HG03520 (cell line): ENCODE measurements at regions not wholly inside any gene's neighbourhood (a gene's known extent, or its start where the extent isn't known, plus 50 kb on each side); places are given as distances from the start of the nearest gene placed in this dataset.

Source experiments
- ATAC-seq: cut with Tn5 transposase; IDR thresholded peaks from one replicate; pipeline ENCODE4 v1.9.1; 2021; ENCODE audit warnings: mild to moderate bottlenecking, moderate library complexity; ENCODE audit not compliant: unreplicated experiment

DNA sequence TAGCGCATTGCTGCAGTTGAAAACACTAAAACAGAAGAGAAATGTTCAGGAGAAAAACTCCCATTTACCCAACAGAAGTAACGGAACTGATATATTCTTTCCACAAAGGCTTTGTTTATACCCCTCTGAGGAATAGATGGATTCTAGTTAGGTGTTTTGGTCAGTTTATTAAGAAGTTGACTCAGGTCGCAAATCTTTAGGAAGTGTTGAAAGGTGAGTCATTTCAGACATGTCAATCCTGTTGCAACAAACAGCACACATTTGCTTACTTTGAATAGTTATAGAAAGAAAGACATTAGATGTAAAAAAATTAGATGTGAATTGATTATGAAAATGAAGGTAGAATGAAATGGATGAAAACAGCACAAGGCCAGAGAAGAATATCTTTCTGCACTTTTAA, 941.0 kb downstream of the KCNJ2 start:
- ATAC-seq: no peak

DNA sequence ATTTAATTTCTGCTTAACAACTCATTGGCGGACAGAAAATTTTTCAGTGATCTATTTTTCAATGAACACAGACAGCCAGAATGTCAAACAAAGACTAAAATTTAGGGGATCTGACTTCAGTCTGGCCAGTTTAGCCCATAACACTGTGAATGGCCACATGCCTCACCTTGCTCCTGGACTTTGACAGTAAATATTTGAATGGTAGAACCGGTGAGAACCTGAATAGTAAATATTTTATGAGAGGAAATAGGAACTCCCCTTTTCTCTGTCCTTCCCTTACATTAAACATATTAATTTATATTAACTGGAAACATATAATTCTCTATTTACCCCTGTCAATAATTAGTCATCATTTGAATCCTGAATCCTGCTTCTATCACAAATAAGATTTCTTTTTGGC, 942.1 kb downstream of the KCNJ2 start:
- ATAC-seq: no peak

DNA sequence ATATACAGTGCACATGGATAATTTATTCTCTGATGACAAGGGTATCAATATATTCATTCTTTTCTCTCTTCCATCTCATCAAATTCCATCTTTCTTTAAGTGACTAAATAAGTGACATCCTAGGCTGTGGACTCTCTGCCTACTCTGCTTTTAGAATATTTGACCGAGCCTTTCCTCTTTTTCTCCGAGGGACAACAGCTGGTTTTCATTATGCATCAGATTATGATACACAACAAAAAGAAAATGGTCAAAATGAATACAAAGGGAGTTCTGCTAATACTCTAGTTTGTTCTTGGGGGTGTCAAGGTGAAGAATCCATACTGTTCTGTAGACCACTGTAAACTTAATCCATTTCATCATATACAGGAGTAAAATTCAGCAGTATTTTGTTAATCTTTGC, 942.6 kb downstream of the KCNJ2 start:
- no peak for ATAC-seq

DNA sequence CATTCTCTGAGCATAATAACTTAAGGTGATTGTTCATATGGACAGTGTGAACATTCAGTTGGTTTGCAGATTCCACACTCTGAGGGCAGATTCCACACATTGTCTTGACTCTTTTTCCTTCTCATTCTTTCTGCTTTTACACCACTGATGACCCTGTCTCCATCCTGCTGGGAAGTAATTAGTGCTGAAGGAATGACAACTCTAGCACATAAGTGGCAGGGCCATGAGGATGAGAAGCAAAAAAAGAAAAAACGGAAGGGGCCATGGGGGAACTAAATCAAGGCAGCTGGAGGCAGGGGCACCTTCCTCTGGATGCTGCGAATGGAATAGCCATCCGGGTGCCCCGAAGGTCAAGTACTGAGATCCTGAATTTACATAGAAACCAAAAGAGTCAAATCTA, 944.0 kb downstream of the KCNJ2 start:
- no peak for ATAC-seq

DNA sequence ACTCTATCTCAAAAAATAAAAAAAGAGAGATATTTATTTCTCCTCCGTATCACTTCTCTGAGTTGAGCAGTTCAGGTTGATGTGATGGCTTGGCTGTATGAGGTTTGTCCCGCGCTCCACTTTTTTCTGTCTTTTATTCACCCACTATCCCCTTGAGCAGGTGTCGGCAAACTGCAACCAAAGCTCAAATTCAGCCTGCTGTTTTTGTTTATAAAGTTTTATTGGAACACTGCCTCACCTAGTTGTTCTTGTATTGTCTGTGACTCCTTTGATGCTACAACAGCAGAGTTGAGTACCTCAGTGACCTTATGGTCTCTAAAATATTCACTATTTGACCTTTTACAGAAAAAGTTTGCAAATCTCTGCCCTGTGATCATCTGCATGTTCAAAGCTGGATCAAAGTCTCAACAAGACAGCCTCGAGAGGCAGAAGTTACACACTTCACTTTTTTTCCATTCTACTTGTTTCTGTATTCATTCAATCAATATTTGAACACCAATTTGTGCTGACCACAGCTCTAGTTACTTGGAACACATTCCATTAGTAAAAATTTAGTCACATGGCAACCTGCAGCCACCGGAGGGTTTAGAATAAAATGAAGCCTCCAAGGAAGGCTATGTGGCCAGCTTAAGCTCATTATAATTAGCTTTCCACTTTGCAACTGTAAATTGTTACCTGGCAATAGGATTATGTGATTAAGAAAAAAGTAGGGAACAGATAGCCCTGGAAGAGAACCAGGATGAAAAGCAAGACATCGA, 945.8 kb downstream of the KCNJ2 start:
- ATAC-seq: no peak

DNA sequence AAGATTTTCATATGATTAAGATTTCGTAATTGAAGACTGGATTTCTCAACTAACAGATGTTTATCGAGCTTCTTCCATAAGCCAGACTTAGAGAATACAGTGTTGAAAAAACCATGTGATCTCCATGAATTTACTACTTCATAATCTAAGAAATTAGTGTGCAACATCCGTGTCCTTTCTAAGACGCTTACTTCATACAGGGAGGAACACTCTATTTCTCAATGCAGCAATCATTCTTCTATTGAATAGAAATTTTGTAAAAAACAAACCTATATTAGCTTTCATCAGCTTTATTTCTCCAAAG, 946.3 kb downstream of the KCNJ2 start:
- no peak for ATAC-seq

DNA sequence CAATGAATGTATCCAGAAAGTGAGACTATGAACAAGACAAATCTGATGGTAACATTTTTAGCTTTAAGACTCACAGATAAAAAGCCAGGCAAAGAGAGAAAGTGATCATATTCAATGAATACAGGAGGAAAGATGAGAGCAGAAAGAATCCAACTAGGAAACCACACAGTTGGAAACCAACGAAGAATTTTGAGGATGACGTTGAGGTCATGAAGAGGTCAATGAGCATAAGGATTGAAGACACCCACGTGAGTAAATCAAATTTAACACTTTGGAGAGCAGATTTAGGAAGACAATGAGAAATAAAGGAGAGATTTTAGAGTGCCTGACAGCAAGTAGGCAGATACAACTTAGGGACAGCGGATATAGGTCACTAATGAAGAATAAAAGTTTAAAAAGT, 948.1 kb downstream of the KCNJ2 start:
- no peak for ATAC-seq

DNA sequence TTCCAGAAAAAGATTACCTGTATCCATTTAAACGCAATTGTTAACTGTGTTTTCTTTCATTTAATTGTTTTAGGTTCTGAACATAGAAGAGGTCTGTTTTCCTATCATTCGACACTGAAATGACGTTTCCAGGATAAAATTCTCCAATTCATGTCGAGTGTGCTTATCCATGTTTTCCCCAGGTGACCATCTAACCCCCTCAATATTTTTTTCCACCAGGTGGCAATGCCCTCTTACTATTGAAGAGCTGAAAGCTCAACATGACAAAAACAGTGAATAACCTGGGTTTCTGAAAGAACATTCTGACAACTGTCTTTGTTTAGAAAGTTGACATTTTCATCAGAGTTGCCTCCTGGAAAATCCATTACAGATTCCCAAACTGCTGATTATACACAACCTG, 948.7 kb downstream of the KCNJ2 start:
- no peak for ATAC-seq

DNA sequence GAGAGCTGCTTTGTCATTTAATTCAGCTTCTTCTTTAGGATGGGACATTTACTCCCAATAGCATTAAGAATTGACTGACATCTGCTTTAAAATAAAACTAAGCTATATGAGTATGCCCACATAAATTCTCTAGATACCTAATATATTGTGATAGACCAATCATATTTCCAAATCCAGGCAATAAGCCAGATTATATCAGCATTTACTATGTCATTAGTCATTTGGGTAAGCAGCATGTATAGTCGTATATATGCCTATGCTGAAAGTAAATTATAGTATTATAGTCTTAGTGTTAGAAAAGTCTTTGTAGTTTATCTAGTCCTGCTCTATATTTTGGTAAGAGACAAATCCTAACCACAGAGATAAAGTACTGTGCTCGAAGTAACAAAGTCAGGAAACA, 958.1 kb downstream of the KCNJ2 start:
- no peak for ATAC-seq

DNA sequence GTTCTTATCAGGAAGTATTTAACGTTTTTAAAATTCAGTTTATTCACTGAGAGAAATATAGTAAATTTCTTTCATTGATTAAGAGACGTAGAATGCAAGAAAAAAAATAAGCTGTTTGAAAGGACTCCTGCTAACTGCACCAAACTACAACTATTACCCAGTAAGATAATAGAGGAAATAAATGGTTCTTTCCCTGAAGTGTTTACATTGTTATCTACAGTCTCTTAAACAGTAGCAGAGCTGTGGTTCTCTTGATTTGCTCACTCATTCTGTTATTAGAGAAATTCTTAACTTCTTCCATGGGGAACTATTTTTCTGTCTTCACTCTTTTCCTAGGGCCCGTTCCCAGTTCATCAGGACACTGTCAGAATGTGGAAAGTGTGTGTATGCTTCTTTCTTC, 973.0 kb downstream of the KCNJ2 start:
- ATAC-seq: no peak

DNA sequence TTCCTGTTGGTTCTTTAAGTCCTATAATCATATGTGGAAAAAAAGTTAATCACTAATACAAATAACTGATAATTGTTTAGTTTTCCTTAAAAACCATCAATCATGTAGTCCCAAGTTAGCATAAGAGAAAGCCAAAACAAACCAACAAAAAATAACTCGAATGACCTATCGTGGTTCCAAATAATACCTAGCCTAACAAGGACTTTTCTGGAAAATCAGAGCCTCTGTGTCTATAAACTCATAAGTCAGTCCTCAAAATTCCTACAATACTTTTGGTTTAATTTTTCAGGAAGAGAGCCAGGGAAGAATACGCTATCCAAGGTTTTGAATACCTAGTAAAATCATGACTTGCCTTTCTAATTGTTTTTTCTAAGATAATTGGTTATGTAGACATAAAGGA, 975.3 kb upstream of the SOX9 start:
- no peak for ATAC-seq

DNA sequence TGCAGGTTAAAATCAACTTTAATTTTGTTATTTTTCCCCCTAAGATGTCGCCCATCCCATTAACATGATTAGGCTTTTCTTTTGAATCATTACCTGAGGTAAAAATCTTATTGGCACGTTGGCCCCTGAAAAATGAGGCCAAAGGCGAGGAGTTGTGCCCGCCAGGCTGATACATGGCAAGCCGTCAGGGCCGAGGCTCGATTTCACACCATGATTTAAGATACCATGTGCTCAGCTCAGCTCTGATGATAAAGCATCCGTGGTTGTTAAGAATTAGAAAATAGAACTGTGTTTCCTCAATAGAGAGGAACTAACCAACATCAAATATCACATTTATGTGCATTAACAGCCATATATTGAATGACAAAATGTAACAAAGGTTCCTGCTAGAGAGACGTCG, 972.9 kb upstream of the SOX9 start:
- no peak for ATAC-seq

DNA sequence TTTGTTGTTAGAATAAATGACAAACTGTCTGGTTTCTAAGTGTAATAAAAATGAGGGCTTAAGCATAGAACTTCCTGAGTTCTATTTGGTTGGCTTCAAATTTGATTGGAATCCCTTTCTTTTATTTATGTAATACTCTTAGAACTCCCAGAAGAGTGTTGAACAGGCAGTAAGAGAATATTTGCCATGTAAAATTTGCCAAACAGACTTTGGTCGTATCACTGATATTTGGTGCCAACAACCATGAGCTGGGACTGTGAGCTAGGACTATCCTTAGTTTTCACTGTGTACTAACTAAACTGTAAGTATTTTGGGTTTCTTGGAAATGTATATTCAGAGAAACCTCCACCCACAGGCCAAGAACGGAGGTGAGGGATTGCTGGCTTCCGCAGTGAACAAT, 971.2 kb upstream of the SOX9 start:
- ATAC-seq: no peak

DNA sequence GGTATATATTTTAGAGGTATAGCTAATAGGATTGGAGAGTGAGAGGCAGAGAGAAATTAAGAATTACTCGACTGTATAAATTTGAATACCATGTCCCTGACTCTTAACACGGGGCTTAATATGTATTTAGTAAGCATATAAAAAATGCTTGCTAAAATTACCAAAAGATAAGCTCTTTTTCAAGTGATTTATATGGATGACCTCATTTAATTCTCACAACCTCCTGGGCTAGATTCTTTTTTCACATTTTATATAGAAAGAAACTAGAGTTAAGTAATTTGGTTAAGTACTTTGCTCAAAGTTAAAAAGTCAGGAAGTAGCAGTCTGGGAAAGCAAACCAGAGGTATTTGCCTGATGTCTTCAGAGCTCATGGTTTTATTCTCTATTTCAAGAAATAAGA, 963.5 kb upstream of the SOX9 start:
- no peak for ATAC-seq

DNA sequence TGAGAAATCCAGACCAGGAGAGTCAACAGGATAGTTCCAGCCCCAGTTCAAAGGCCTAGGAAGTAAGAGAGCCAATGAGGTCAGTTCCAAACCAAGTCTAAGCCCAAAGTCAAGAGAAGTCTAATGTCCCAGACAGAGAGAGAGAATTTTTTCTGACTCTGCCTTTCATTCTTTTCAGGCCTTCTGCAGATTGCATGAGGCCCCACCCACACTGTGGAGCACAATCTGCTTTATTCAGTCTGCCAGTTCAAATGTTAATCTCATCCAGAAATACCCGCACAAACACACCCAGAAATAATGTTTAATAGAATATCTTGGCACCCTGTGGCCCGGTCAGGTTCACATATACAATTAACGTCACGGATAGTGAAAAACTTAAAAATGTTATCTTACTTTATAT, 962.4 kb upstream of the SOX9 start:
- no peak for ATAC-seq

DNA sequence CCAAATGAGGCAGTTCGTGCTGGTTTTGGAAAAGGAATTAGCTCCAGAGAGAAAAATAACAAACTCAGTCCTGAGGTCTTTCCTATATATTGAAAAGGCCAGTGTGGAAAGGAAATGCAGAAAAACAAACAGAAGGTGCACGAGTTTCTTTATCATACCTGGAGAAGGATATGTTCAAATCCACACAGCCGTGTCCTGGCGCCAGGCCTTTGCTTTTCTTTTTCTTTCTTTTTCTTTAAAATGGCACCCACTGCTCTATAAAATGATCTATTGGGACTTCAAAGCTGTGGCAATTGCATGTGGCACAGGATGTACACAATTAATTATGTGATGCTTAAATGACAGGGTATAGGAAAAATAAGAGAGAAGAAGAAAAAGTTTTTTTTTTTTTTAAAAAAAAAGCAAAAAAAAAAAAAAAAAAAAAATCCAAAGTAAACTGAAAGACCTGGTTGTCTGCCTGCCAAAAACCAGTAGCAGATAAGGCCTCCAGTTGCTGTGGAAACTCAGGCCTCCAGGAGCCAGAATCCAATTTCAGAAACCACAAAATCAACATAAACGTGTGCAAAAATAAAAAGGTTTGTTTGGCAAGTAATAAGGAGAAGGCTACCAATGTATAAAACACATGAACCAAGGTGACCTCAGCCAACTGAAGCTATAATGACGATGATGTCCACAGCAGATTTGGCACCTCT, 957.6 kb upstream of the SOX9 start:
- ATAC-seq: no peak

DNA sequence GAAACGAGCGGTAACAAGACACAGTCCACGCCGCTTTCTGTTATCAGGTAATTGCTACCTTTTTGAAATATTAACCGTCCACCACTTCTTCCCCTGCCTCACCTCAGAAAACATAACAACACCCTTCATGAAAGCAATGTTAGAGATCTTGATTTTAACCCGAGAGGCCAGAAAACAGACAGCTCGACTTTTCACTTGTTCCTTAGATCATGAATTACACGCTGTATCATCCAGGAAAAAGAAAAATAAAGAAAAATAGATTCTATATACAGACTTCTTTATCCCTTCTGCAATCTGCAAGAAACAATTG, 957.1 kb upstream of the SOX9 start:
- ATAC-seq: no peak

DNA sequence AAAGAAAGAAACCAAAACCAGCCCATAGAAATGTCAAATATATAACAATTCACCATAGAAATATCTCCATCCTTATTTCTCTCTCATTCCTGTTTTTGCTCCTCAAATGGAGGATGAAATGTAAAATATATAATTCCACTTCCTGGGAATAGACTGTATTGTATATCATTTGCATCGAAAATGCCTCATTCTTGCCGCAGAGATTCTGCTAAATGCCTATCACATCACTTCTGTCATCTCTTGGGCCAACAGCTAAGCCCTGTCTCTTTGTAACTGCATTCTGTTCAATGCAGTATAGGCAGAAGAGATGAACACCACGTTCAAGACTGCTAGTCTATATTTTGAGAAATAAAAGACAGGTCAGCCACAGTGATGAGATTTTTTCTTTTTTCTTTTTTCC, 956.3 kb upstream of the SOX9 start:
- no peak for ATAC-seq

DNA sequence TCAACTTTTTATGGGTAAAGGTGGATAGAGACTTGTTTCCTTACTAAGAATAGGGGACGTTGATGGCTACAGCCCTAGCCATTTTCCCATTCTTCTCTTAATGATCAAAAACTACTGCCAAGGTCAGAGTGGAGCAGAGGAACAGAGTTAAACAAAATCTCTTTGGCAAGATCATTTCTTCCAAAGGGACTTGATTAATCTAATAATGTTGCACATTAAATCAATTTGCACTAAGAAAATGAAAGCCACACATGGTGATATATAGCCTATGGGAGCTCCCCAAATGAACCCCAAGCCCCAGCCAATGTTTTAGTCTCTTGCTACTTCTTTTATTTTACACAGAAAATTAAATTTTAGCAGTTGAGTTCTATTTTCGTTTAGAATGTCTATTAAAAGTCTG, 954.5 kb upstream of the SOX9 start:
- ATAC-seq: no peak

DNA sequence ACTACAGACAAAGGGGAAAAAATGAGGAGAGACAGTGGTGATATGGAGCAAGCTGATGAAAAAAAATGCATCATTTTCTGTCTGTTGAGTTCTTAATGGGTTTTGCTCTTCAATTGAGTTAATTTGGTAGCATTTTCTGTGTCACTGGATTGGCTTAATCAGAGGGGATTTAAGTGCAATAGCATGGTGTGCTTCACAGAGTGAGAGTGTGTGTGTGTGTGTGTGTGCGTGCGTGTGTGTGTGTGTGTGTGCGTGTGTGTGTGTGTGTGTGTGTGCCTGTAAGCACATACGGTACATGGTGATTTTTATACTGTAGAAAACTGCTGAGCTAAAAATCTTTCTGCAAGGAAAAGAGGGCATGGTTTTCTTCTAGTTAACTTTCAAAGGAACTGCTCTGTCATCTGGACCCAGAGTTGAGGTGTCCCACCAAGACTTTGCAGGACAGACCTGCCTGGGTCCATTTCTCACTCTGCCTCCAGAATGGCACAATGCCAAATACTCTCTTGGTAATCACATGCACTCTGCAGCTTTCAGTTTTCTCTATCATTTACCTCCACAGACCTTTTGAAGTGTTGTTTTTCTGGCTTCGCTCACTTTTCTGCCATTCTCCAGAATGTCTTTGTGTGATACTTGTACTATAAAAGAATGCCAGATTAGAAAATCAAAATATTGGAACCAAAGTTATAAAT, 952.6 kb upstream of the SOX9 start:
- ATAC-seq: no peak

DNA sequence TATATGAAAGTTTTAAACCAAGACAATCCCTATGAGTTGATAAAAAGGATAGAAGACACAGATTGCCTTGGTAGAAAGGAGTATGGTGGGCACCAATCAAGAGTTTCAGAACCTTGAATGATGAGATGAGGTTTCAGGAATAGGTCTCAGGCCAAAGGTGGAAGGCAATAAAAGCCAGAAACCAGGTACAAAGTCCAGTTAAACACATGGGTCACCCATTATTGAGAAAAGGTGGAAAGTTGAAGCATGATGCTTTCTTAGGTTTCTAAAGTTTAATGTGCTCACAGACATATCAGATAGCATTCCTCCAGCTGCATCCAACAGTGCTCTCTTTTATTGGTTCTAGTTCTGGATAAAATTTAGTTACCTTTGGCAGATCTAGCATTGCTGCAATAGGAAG, 950.8 kb upstream of the SOX9 start:
- ATAC-seq: no peak

DNA sequence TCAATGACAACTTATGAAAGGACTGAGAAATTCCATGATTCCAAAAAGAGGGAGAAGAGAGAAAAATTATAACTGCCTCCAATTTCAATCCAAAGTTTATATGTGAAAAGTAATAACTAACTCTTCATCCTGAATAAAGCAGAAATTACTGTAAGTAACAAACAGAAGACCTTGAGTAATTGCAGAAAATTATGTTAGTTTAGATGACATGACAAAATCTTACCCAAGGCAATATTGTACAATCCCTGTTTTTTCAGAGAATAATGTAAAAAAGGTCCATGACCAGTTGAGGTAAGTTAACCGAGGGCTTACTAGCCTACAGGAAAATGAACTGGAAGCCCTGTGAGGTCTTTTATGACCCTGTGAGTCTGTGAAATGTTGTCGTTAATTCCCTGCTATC, 949.5 kb upstream of the SOX9 start:
- ATAC-seq: no peak

DNA sequence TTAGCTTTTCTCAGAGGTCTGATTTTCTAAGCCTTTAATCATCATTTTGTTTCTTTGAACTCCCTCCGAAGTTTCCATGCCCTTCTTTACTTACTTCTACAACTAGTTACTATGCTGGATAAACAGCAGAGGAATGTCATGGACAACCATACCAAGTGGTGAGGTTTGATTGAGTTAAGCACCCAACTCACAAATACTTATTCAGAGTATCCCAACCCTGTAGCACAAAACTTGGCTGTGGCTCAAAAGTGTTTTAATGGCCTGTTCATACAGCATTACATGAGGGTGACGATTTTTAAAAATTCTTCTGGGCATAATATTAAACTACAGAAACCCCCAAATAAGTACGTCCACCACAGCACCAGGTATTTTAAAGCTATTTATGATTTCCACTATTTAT, 946.8 kb upstream of the SOX9 start:
- ATAC-seq: no peak
